HEK293 (cell line): ENCODE measurements at regions not wholly inside any gene's neighbourhood (a gene's known extent, or its start where the extent isn't known, plus 50 kb on each side); places are given as distances from the start of the nearest gene placed in this dataset.

ENCODE experiments used
- CTCF ChIA-PET: fragments of 350-600 bp; formaldehyde crosslinking; extraction: SDS; loops from one replicate; lab custom pipeline; 2021; ENCODE audit warnings: antibody characterized with exemption; lab: Yijun Ruan, JAX
- POLR2A ChIA-PET: fragments of 300-600 bp; formaldehyde crosslinking; extraction: SDS; loops from one replicate; lab custom pipeline; 2020; ENCODE audit warnings: antibody characterized with exemption, inconsistent platforms; lab: Yijun Ruan, JAX
- H3K27ac ChIP-seq: fragments of 200-500 bp; sonication (Bioruptor generic); 2 replicates; pipeline ENCODE4 v1.5.1; 2014; ENCODE audit warnings: low read depth, low read length, control low read depth, inconsistent platforms; ENCODE audit errors: extremely low read depth
- H3K36me3 ChIP-seq, 2 experiments: fragments of 200-500 bp in 1 of 2; sonication (Bioruptor generic) in 1 of 2; 1 replicate in 1 of 2; 2 replicates in 1 of 2; pipeline ENCODE4 v1.5.1; 2014 to 2017; ENCODE audit warnings: inconsistent platforms in 2 of 2, low read length in 2 of 2; ENCODE audit not compliant: control insufficient read depth in 2 of 2, insufficient read depth in 1 of 2
- H3K4me1 ChIP-seq: fragments of 200-500 bp; sonication (Bioruptor generic); 2 replicates; pipeline ENCODE4 v1.5.1; 2014; ENCODE audit warnings: mild to moderate bottlenecking, low read length, inconsistent platforms; ENCODE audit not compliant: control insufficient read depth, insufficient read depth
- H3K4me3 ChIP-seq: 2 replicates; pipeline ENCODE4 v1.5.1; 2011; ENCODE audit warnings: low read depth, mild to moderate bottlenecking, control low read depth, low read length, moderate library complexity
- H3K9me3 ChIP-seq: fragments of 200-500 bp; sonication (Bioruptor generic); 2 replicates; pipeline ENCODE4 v1.5.1; 2014; ENCODE audit warnings: low read depth, low read length, inconsistent platforms; ENCODE audit not compliant: control insufficient read depth, insufficient read depth
- GLI4 ChIP-seq: fragments of 450-650 bp; formaldehyde crosslinking; IDR thresholded peaks from 2 replicates; pipeline ENCODE4 v1.5.1; 2016; ENCODE audit warnings: missing biosample characterization, missing genetic modification characterization
- GLIS1 ChIP-seq: fragments of 450-650 bp; formaldehyde crosslinking; IDR thresholded peaks from 2 replicates; pipeline ENCODE4 v1.5.1; 2016; ENCODE audit warnings: missing biosample characterization, missing genetic modification characterization
- HOXA7 ChIP-seq: sonication (generic); formaldehyde crosslinking; IDR thresholded peaks from 2 replicates; pipeline ENCODE4 v1.8.1; 2022; ENCODE audit warnings: missing genetic modification reagents, borderline replicate concordance
- IKZF3 ChIP-seq: fragments of 450-650 bp; IDR thresholded peaks from 2 replicates; pipeline ENCODE4 v1.5.0; 2018; ENCODE audit warnings: missing biosample characterization, mild to moderate bottlenecking, missing genetic modification characterization, moderate library complexity
- RBAK ChIP-seq: fragments of 450-650 bp; formaldehyde crosslinking; IDR thresholded peaks from 2 replicates; pipeline ENCODE4 v1.5.1; 2016; ENCODE audit warnings: missing biosample characterization, missing genetic modification characterization
- SP3 ChIP-seq: fragments of 450-650 bp; formaldehyde crosslinking; IDR thresholded peaks from 2 replicates; pipeline ENCODE4 v1.5.1; 2016; ENCODE audit warnings: missing biosample characterization, missing genetic modification characterization
- TSHZ1 ChIP-seq: fragments of 450-650 bp; formaldehyde crosslinking; IDR thresholded peaks from 2 replicates; pipeline ENCODE4 v1.5.1; 2016; ENCODE audit warnings: missing biosample characterization, missing genetic modification characterization, borderline replicate concordance
- YY2 ChIP-seq: fragments of 450-650 bp; formaldehyde crosslinking; IDR thresholded peaks from 2 replicates; pipeline ENCODE4 v1.5.1; 2016; ENCODE audit warnings: missing biosample characterization, missing genetic modification characterization
- ZBTB1 ChIP-seq: fragments of 450-650 bp; formaldehyde crosslinking; IDR thresholded peaks from 2 replicates; pipeline ENCODE4 v1.5.1; 2016; ENCODE audit warnings: missing biosample characterization, missing genetic modification characterization
- ZFP69B ChIP-seq: fragments of 450-650 bp; formaldehyde crosslinking; IDR thresholded peaks from 2 replicates; pipeline ENCODE4 v1.5.1; 2016; ENCODE audit warnings: missing biosample characterization, missing genetic modification characterization
- ZNF138 ChIP-seq: fragments of 450-650 bp; formaldehyde crosslinking; IDR thresholded peaks from 2 replicates; pipeline ENCODE4 v1.5.1; 2016; ENCODE audit warnings: missing biosample characterization, missing genetic modification characterization, borderline replicate concordance
- ZNF157 ChIP-seq: fragments of 450-650 bp; formaldehyde crosslinking; IDR thresholded peaks from 2 replicates; pipeline ENCODE4 v1.5.1; 2016; ENCODE audit warnings: missing biosample characterization, missing genetic modification characterization
- ZNF174 ChIP-seq: fragments of 450-650 bp; formaldehyde crosslinking; IDR thresholded peaks from 2 replicates; pipeline ENCODE4 v1.5.0; 2017; ENCODE audit warnings: missing biosample characterization, mild to moderate bottlenecking, missing genetic modification characterization
- ZNF184 ChIP-seq: fragments of 450-650 bp; IDR thresholded peaks from 2 replicates; pipeline ENCODE4 v1.5.1; 2018; ENCODE audit warnings: missing biosample characterization, mild to moderate bottlenecking, missing genetic modification characterization
- ZNF221 ChIP-seq: fragments of 450-650 bp; formaldehyde crosslinking; IDR thresholded peaks from 2 replicates; pipeline ENCODE4 v1.5.1; 2017; ENCODE audit warnings: missing biosample characterization, missing genetic modification characterization, borderline replicate concordance
- ZNF24 ChIP-seq: fragments of 450-650 bp; formaldehyde crosslinking; IDR thresholded peaks from 2 replicates; pipeline ENCODE4 v1.5.1; 2016; ENCODE audit warnings: missing biosample characterization, missing genetic modification characterization
- ZNF311 ChIP-seq: fragments of 450-650 bp; formaldehyde crosslinking; IDR thresholded peaks from 2 replicates; pipeline ENCODE4 v1.5.1; 2017; ENCODE audit warnings: missing biosample characterization, missing genetic modification characterization, borderline replicate concordance
- ZNF366 ChIP-seq: fragments of 450-650 bp; formaldehyde crosslinking; conservative IDR thresholded peaks from 2 replicates; pipeline ENCODE4 v1.5.1; 2016; ENCODE audit warnings: missing biosample characterization, missing genetic modification characterization
- ZNF391 ChIP-seq: fragments of 450-650 bp; formaldehyde crosslinking; IDR thresholded peaks from 2 replicates; pipeline ENCODE4 v1.5.1; 2016; ENCODE audit warnings: low read depth, missing biosample characterization, missing genetic modification characterization, borderline replicate concordance
- ZNF404 ChIP-seq: fragments of 450-650 bp; formaldehyde crosslinking; IDR thresholded peaks from 2 replicates; pipeline ENCODE4 v1.5.1; 2017; ENCODE audit warnings: missing biosample characterization, missing genetic modification characterization
- ZNF449 ChIP-seq: fragments of 450-650 bp; formaldehyde crosslinking; IDR thresholded peaks from 2 replicates; pipeline ENCODE4 v1.5.1; 2017; ENCODE audit warnings: missing biosample characterization, mild to moderate bottlenecking, missing genetic modification characterization, moderate library complexity
- ZNF473 ChIP-seq: fragments of 450-650 bp; formaldehyde crosslinking; IDR thresholded peaks from 2 replicates; pipeline ENCODE4 v1.5.1; 2017; ENCODE audit warnings: missing biosample characterization, missing genetic modification characterization
- ZNF704 ChIP-seq: fragments of 450-650 bp; formaldehyde crosslinking; IDR thresholded peaks from 2 replicates; pipeline ENCODE4 v1.5.1; 2016; ENCODE audit warnings: missing biosample characterization, missing genetic modification characterization

- Histone ChIP-seq H3K9me3 (no peaks in the 10 kb centered on the region), H3K4me3 (no peak overlapping the region), H3K36me3 (no peaks in the 10 kb centered on the region), H3K4me1 (no peaks in the 10 kb centered on the region), H3K27ac (no peak overlapping the region)
- CTCF ChIA-PET, result no interaction called here
- POLR2A ChIA-PET, result no interaction called here
- TF ChIP-seq ZNF24 (tag by site-specific recombination), result no peak
- TF ChIP-seq ZFP69B (tag by site-specific recombination), result no peak
- TF ChIP-seq ZNF704 (tag by site-specific recombination), result no peak
- TF ChIP-seq ZNF391 (tag by site-specific recombination), result no peak
- TF ChIP-seq ZBTB1 (tag by site-specific recombination), result no peak
- TF ChIP-seq ZNF157, result no peak
- TF ChIP-seq RBAK (tag by site-specific recombination), result no peak
- TF ChIP-seq ZNF404 (tag by site-specific recombination), result no peak
- no peak for TF ChIP-seq ZNF221
- no peak for TF ChIP-seq IKZF3
- TF ChIP-seq YY2 (tag by site-specific recombination), result no peak
- no peak for TF ChIP-seq GLIS1
- TF ChIP-seq ZNF311 (tag by site-specific recombination), result no peak
- TF ChIP-seq HOXA7 (CRISPR knock-in tag), result no peak
- TF ChIP-seq ZNF449 (tag by site-specific recombination), result no peak
- no peak for TF ChIP-seq ZNF473 (tag by site-specific recombination)
- TF ChIP-seq TSHZ1, result no peak
- no peak for TF ChIP-seq ZNF138 (tag by site-specific recombination)
- TF ChIP-seq ZNF184 (tag by site-specific recombination), result no peak
Observed at GRCh38 chr1:91201694-91202093, 179.9 kb upstream of the ZNF644 start.

- ChIA-PET CTCF (interaction anchor here (1.2 kb wide), 1 partner anchor 1069 kb away, joined by 3 read pairs; no protein-coding TSS in a partner anchor), POLR2A (no interaction called here)
- H3K4me3 ChIP-seq, result no peak overlapping the region
- H3K9me3 ChIP-seq, result no peaks in the 10 kb centered on the region
- no peaks in the 10 kb centered on the region for H3K36me3 ChIP-seq
- H3K27ac ChIP-seq, result no peak overlapping the region
- H3K4me1 ChIP-seq, result no peaks in the 10 kb centered on the region
- TF ChIP-seq GLI4 (tag by site-specific recombination) (no peak), SP3 (no peak), ZNF366 (tag by site-specific recombination) (no peak), ZNF174 (no peak), TSHZ1 (no peak)
Observed at GRCh38 chr1:91201176-91201575, 179.3 kb upstream of the ZNF644 start.
